Adipocyte (in vitro differentiated cells): ENCODE measurements at regions not wholly inside any gene's neighbourhood (a gene's known extent, or its start where the extent isn't known, plus 50 kb on each side); places are given as distances from the start of the nearest gene placed in this dataset.
A peak's percentile ranks its signal among the peaks of the same experiment; 100 is the strongest.

Source experiments
- DNase-seq: peaks from one replicate; pipeline ENCODE4 v3.0.0-alpha.2; 2015; ENCODE audit warnings: low read depth
- H3K27me3 ChIP-seq: replicated peaks from 2 replicates; pipeline ENCODE4 v1.7.0; 2013; ENCODE audit warnings: mild to moderate bottlenecking, low read length, moderate library complexity; ENCODE audit not compliant: control insufficient read depth, insufficient read depth
- H3K36me3 ChIP-seq: 2 replicates; pipeline ENCODE4 v1.7.0; 2013; ENCODE audit warnings: low read length, mild to moderate bottlenecking, moderate library complexity; ENCODE audit not compliant: control insufficient read depth, insufficient read depth, severe bottlenecking
- H3K4me1 ChIP-seq: 2 replicates; pipeline ENCODE4 v1.7.0; 2013; ENCODE audit warnings: mild to moderate bottlenecking, low read length, moderate library complexity; ENCODE audit not compliant: control insufficient read depth, insufficient read depth
- H3K4me3 ChIP-seq: 2 replicates; pipeline ENCODE4 v1.7.0; 2013; ENCODE audit warnings: mild to moderate bottlenecking, low read length, moderate library complexity
- H3K9ac ChIP-seq: 2 replicates; pipeline ENCODE4 v1.7.0; 2013; ENCODE audit warnings: mild to moderate bottlenecking, low read length, moderate library complexity
- H3K9me3 ChIP-seq: 2 replicates; pipeline ENCODE4 v1.7.0; 2013; ENCODE audit warnings: mild to moderate bottlenecking, low read length, moderate library complexity; ENCODE audit not compliant: control insufficient read depth

DNA sequence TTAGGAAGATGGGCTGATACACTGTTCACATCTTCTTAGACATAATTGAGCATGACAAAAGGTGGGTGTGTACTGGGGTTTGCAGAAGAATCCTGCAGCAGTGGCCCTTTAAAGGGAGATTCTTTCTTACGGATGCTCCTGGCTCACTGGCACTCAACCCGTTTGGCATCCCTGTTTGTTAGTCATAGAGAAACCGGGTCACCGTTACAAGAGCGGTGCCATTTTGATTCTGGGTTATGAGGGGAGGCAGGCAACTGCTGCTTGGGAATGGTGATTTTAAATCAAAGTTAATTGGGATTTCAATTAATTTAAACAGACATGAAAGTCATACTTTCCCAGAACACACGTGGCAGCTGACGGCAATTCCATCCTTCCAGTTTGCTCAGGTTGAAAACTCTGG lies 245.8 kb downstream of the AACS start:
- Histone ChIP-seq H3K36me3 (no peaks in the 10 kb centered on the region), H3K27me3 (peaks cover 3% of the 10 kb centered on the region), H3K9me3 (no peaks in the 10 kb centered on the region), H3K9ac (no peak overlapping the region), H3K4me1 (no peaks in the 10 kb centered on the region), H3K4me3 (no peak overlapping the region)
- no peak for DNase-seq

DNA sequence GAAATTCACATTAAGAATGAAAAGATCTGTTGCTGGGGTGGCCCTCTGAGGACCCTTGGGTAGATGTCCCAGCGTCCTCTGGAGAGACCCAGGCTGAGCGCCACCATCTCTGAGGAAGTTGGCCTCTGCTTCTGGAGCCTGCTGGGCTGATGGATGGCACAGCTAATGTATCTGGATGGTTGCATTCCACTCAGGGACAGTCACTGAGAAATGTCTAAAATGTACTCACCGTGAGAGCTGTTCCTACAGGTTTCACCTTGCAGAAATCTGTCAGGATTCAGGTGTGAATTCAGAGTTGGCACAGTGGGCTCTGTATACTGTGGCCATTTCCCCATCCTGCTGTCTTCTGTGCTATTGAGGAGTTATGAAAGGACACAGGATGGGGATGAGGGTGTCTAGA lies 247.2 kb downstream of the AACS start:
- no peak overlapping the region for H3K9ac ChIP-seq
- H3K27me3 ChIP-seq = no peaks in the 10 kb centered on the region
- no peaks in the 10 kb centered on the region for H3K9me3 ChIP-seq
- H3K36me3 ChIP-seq = no peaks in the 10 kb centered on the region
- H3K4me3 ChIP-seq = no peak overlapping the region
- H3K4me1 ChIP-seq = no peaks in the 10 kb centered on the region
- no peak for DNase-seq

DNA sequence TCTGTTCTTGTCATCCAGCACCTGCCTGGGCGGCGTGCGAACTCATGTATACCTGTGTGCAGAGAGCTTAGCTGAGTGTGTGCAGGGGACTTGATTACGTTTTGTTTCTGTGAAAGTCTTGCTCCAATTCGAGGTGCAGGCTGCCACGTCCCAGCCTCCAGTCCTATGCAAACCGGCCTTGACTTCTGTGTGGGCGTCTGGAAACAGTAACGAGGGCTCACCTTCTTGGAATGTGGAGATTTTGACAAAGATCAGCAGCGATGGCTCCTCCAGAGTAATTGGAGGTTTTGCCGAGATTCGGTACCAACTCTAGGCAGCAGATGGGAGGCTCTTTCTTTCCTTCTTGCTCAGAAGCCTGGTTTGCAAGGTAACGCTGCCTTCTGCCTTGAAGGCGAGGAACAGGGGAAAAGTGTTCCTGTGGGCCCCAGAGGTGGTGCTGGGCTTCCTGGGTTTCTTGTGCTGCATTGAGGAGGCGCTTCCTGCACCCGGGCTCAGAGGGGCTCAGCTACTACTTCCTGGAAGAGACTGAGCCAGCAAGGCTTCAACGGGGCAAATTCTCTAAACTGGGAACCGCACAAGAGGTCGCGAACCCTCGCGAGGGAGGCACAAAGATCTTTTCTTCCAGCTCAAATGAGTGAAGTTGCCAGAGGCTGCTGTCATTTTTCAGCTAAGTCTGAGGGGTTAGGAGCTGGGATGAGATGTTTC lies 249.0 kb downstream of the AACS start:
- no peaks in the 10 kb centered on the region for H3K4me1 ChIP-seq
- no peaks in the 10 kb centered on the region for H3K27me3 ChIP-seq
- H3K9me3 ChIP-seq = no peaks in the 10 kb centered on the region
- peak; percentile 36 for DNase-seq
- H3K4me3 ChIP-seq = no peak overlapping the region
- no peaks in the 10 kb centered on the region for H3K36me3 ChIP-seq
- H3K9ac ChIP-seq = no peak overlapping the region

DNA sequence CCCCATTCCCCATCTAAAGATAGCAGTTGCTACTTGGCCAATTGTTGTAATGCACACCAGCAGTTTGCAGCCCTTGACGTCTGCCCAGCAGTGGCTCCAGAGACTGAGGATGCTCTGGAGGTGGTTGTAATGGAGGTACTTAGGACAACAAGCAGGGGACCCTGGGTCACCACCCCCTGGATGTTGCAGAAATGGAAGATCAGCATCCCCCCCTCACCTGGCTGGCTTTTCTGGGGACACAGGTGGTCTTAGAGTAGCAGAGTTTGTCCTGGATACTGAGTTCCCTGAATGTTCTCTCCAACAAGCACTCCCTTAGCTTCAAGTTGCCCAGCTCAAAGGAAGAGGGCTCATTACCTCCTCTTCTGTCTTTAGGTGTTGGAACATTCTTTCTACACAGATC lies 250.5 kb downstream of the AACS start:
- Histone ChIP-seq H3K9ac (no peak overlapping the region), H3K9me3 (no peaks in the 10 kb centered on the region), H3K4me3 (no peak overlapping the region), H3K4me1 (no peaks in the 10 kb centered on the region), H3K36me3 (no peaks in the 10 kb centered on the region), H3K27me3 (no peaks in the 10 kb centered on the region)
- DNase-seq = no peak

DNA sequence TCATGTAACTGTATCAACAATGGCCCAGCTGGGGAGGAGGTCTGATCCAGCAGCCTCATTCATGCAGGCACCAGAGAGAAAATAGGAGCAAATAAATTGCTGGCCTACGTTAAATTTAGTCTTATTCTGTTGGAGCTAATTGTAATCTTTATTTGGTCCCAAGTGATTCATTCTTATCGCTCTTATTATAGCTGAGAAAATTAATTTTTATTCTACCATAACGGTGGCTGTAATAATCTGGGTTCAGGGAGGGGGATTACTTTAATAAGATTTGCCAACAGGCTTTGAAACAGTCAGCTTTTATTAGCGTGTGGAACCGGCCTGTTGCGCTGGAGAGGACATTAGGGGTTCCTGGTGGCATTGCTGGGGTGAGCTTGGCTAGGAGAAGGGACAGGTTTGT lies 254.9 kb downstream of the AACS start:
- Histone ChIP-seq H3K4me1 (no peaks in the 10 kb centered on the region), H3K27me3 (no peaks in the 10 kb centered on the region)
- no peak for DNase-seq

DNA sequence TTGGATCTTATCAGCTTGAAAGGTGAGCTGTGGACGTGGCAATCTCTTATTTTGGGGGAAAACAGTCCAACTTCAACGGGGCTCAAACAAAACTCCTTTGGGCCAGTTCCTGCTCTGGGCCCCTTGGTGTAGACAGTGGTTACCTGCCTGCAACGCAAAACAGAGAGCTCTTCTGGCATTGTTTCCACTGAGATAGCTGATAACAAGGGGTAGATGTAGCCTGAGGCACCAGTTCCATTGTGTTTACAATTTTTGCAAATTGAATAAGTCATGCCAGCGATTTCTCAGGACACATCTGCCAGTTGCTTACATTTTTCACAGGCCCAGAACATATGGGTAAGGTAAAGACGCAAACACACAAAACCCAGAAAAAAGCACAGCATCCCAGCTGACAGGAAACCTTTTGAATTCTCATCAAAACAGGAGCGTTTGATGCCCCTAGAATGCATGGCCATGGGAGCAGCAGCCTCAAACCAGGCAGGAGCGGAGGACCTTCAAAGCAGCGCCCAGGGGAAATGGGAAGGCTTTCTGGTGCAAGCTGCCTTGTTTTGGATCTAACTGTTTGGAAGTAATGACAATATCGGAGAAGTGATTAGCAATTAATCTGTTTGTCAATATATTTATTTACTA lies 259.7 kb downstream of the AACS start:
- Histone ChIP-seq H3K9ac (no peak overlapping the region), H3K4me1 (no peaks in the 10 kb centered on the region), H3K36me3 (no peaks in the 10 kb centered on the region), H3K4me3 (no peak overlapping the region), H3K9me3 (peaks cover 8% of the 10 kb centered on the region), H3K27me3 (peaks cover 12% of the 10 kb centered on the region)
- DNase-seq = no peak

More for the DNA sequence above, 254.9 kb downstream of the AACS start:
- H3K36me3 ChIP-seq = no peaks in the 10 kb centered on the region
- H3K9ac ChIP-seq = no peak overlapping the region
- H3K9me3 ChIP-seq = no peaks in the 10 kb centered on the region
- H3K4me3 ChIP-seq = no peak overlapping the region

DNA sequence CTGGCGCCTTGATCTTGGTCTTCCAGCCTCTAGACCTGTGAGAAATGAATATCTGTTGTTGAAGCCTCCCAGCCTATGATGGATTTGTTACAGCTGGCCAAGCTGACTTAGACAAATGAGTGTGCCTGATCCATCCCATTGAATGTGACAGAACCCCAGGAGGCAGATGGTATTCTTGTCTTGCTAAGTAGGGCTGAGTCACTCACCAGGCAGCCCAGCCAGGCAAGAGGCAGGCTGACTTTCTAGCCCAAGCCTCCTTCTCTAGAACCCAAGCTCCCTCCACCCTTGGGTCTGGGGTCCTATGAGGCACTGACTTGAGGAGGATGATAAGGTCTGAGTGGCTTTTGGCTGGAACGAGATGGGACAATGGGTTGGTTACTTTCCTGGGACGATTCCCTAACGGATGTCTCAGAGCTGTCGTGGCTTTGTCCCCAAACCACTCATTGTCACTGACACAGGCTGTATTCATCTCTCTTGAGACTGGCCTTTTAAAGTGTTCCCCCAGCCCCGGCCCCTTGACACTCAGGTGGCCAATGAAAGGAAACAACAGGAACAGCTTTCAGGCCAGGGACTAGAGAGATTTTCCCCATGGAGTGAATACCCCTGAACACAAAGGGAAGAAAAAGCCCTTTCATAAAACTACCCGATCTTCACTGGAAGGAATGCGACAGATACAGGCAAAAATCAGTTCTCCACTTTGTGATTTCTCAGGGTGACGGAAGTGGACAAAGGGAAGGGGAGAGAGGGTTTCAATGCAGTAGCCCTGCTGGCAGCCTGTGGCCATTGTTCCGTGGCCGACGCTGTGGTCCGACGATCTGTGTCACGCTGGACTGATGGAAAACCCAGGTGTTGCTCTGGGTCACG lies 264.2 kb downstream of the AACS start:
- Histone ChIP-seq H3K36me3 (no peaks in the 10 kb centered on the region), H3K9ac (no peak overlapping the region), H3K27me3 (peaks cover 20% of the 10 kb centered on the region), H3K4me3 (no peak overlapping the region), H3K9me3 (peaks cover 8% of the 10 kb centered on the region), H3K4me1 (no peaks in the 10 kb centered on the region)
- DNase-seq = no peak

DNA sequence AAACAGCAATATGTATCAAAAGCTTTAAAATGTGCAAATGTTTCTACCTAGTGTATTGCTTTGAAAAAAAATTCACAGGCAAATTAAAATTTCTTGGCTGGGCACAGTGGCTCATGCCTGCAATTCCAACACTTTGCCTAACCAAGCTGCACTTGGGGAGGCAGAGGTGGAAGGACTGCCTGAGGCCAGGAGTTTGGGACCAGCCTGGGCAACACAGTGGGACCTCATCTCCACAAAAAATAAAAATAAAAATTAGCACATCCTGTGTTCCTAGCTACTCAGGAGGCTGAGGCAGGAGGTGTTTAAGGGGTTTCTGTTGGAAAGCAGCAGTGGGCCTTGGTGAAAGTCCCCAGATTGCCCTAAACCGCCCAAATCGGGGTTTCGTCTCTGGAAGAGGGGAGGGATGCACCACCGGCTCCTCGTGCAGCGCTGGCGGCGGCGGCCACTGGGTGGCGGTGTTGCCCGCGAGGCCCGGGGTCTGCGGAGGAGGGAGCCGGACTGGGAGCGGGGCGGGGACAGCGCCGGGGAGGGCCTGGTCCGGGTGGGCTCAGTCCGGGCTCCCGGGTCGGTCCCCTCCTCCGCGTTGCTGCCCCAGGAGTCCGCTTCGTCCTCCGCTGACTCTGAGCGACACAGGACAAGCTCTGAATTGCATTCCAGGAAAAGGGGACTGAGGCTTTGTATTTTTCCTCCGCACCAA lies 265.6 kb downstream of the AACS start:
- Histone ChIP-seq H3K27me3 (peaks cover 20% of the 10 kb centered on the region), H3K36me3 (no peaks in the 10 kb centered on the region), H3K9ac (peak overlapping the region; percentile 76), H3K9me3 (peaks cover 8% of the 10 kb centered on the region), H3K4me3 (peak overlapping the region; percentile 83), H3K4me1 (no peaks in the 10 kb centered on the region)
- DNase-seq = peak; percentile 84

DNA sequence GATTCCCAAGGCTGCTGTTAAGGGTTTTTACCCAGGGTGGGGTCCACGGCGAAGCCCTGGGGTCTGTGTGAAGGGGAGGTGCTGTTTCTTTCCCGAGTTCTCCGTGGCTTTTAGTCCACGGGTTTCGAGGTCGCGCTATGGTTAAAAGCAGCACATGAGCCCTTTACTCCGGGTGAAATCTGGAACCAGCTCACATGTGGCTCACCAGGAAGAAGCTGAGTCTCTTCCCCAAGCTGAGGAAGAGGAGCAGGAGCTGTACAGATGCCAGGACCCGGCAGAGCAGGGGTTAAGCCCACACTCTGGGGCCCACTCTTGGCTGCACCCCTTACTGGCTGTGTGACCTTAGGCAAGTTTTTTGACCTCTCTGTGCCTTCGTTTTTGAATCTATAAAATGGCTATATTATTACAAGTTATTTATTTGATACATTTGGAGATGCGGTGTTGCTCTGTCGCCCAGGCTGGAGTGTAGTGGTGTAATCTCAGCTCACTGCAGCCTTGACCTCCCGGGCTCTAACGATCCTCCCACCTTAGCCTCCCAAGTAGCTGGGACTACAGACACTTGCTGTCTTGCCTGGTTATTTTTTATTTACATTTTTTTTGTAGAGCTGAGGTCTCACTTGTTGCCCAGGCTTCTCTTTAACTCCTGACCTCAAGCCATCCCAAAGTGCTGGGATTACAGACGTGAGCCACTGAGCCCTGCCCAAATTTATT lies 266.3 kb downstream of the AACS start:
- peak; percentile 35 for DNase-seq
- H3K9me3 ChIP-seq = peaks cover 8% of the 10 kb centered on the region
- H3K4me1 ChIP-seq = no peaks in the 10 kb centered on the region
- peak overlapping the region; percentile 76 for H3K9ac ChIP-seq
- H3K36me3 ChIP-seq = no peaks in the 10 kb centered on the region
- peak overlapping the region; percentile 83 for H3K4me3 ChIP-seq
- H3K27me3 ChIP-seq = peaks cover 20% of the 10 kb centered on the region

DNA sequence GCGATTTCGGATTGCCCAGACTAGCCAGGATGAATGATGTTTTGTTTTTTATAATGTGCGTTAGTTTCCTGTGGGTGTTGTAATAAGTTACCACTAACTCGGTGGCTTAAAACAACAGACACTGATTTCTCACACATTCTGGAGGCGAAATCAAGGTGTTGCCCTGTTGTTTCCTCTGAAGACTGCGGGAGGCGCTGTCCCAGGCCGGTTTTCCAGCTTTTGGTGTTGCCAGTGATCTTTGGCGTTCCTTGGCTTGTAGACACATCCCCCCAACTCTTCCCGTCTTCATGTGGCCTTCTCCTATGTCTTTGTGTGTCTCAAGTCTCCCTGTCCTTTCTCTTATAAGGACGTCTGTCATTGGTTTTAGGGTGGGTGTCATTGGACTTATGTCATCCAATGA lies 267.7 kb downstream of the AACS start:
- H3K27me3 ChIP-seq = peaks cover 20% of the 10 kb centered on the region
- DNase-seq = no peak

More for the DNA sequence above, 267.7 kb downstream of the AACS start:
- H3K4me1 ChIP-seq = no peaks in the 10 kb centered on the region
- H3K9me3 ChIP-seq = peaks cover 8% of the 10 kb centered on the region
- no peak overlapping the region for H3K4me3 ChIP-seq
- no peak overlapping the region for H3K9ac ChIP-seq
- no peaks in the 10 kb centered on the region for H3K36me3 ChIP-seq
